GM23248 (cell line): ENCODE measurements at regions not wholly inside any gene's neighbourhood (a gene's known extent, or its start where the extent isn't known, plus 50 kb on each side); places are given as distances from the start of the nearest gene placed in this dataset.

ENCODE experiments used
- EZH2 ChIP-seq: fragments of 200-600 bp; sonication (generic); IDR thresholded peaks from 2 replicates; pipeline ENCODE4 v1.6.1; 2018; ENCODE audit warnings: antibody characterized with exemption, mild to moderate bottlenecking; ENCODE audit not compliant: insufficient read depth, poor library complexity, severe bottlenecking
- EZH2phosphoT487 ChIP-seq: fragments of 200-600 bp; sonication (generic); IDR thresholded peaks from 2 replicates; pipeline ENCODE4 v1.6.1; 2018; ENCODE audit warnings: antibody characterized with exemption, moderate library complexity, mild to moderate bottlenecking, low read depth; ENCODE audit not compliant: insufficient read depth

GRCh38 chr20:48266571-48266970 is 481.3 kb upstream of the SULF2 start:
- TF ChIP-seq EZH2 (no peak), EZH2phosphoT487 (no peak)
